ENCODE measurements at regions not wholly inside any gene's neighbourhood (a gene's known extent, or its start where the extent isn't known, plus 50 kb on each side); places are given as distances from the start of the nearest gene placed in this dataset.

- no peak for DNase-seq (ENCODE audit: low spot score)
- Mint-ChIP-seq H3K9me3 (ENCODE audit: unreplicated experiment) (no peaks in the 10 kb centered on the region), H3K27me3 (ENCODE audit: unreplicated experiment) (no peaks in the 10 kb centered on the region), H3K4me1 (ENCODE audit: unreplicated experiment) (no peaks in the 10 kb centered on the region), H3K4me3 (ENCODE audit: unreplicated experiment) (no peak overlapping the region), H3K36me3 (ENCODE audit: low read depth, unreplicated experiment) (no peaks in the 10 kb centered on the region), H3K27ac (ENCODE audit: unreplicated experiment) (no peak overlapping the region)
- TF ChIP-seq CTCF (IDR thresholded peaks at IDR 0.05; ENCODE audit: unreplicated experiment), result no peak
Measured at GRCh38 chr9:22990349-22990748, 543.7 kb downstream of the DMRTA1 start.

GRCh38 chr9:22992780-22993179 lies 546.2 kb downstream of the DMRTA1 start:
- DNase-seq (ENCODE audit: low spot score), result no peak
- Mint-ChIP-seq H3K4me1 (ENCODE audit: unreplicated experiment) (no peaks in the 10 kb centered on the region), H3K4me3 (ENCODE audit: unreplicated experiment) (no peak overlapping the region), H3K27ac (ENCODE audit: unreplicated experiment) (no peak overlapping the region), H3K36me3 (ENCODE audit: low read depth, unreplicated experiment) (no peaks in the 10 kb centered on the region), H3K9me3 (ENCODE audit: unreplicated experiment) (no peaks in the 10 kb centered on the region), H3K27me3 (ENCODE audit: unreplicated experiment) (peaks cover 2% of the 10 kb centered on the region)
- no peak for TF ChIP-seq CTCF (IDR thresholded peaks at IDR 0.05; ENCODE audit: unreplicated experiment)

- Mint-ChIP-seq H3K4me3 (ENCODE audit: unreplicated experiment) (no peak overlapping the region), H3K36me3 (ENCODE audit: low read depth, unreplicated experiment) (no peaks in the 10 kb centered on the region), H3K27me3 (ENCODE audit: unreplicated experiment) (peaks cover 6% of the 10 kb centered on the region), H3K9me3 (ENCODE audit: unreplicated experiment) (no peaks in the 10 kb centered on the region), H3K27ac (ENCODE audit: unreplicated experiment) (no peak overlapping the region), H3K4me1 (ENCODE audit: unreplicated experiment) (no peaks in the 10 kb centered on the region)
- no peak for TF ChIP-seq CTCF (IDR thresholded peaks at IDR 0.05; ENCODE audit: unreplicated experiment)
- no peak for DNase-seq (ENCODE audit: low spot score)
Measured at GRCh38 chr9:22997923-22998322, 551.3 kb downstream of the DMRTA1 start.

GRCh38 chr9:23005156-23005555 lies 558.5 kb downstream of the DMRTA1 start:
- TF ChIP-seq CTCF (IDR thresholded peaks at IDR 0.05; ENCODE audit: unreplicated experiment), result no peak
- DNase-seq (ENCODE audit: low spot score), result no peak
- no peak overlapping the region for H3K4me3 Mint-ChIP-seq (ENCODE audit: unreplicated experiment)
- no peak overlapping the region for H3K27ac Mint-ChIP-seq (ENCODE audit: unreplicated experiment)
- H3K9me3 Mint-ChIP-seq (ENCODE audit: unreplicated experiment), result no peaks in the 10 kb centered on the region
- peaks cover 5% of the 10 kb centered on the region for H3K4me1 Mint-ChIP-seq (ENCODE audit: unreplicated experiment)
- no peaks in the 10 kb centered on the region for H3K36me3 Mint-ChIP-seq (ENCODE audit: low read depth, unreplicated experiment)
- peaks cover 4% of the 10 kb centered on the region for H3K27me3 Mint-ChIP-seq (ENCODE audit: unreplicated experiment)

- no peak overlapping the region for H3K27ac Mint-ChIP-seq (ENCODE audit: unreplicated experiment)
- no peaks in the 10 kb centered on the region for H3K36me3 Mint-ChIP-seq (ENCODE audit: low read depth, unreplicated experiment)
- no peak overlapping the region for H3K4me3 Mint-ChIP-seq (ENCODE audit: unreplicated experiment)
- peaks cover 4% of the 10 kb centered on the region for H3K27me3 Mint-ChIP-seq (ENCODE audit: unreplicated experiment)
- TF ChIP-seq CTCF (IDR thresholded peaks at IDR 0.05; ENCODE audit: unreplicated experiment), result no peak
- DNase-seq (ENCODE audit: low spot score), result no peak
- peaks cover 5% of the 10 kb centered on the region for H3K4me1 Mint-ChIP-seq (ENCODE audit: unreplicated experiment)
- H3K9me3 Mint-ChIP-seq (ENCODE audit: unreplicated experiment), result no peaks in the 10 kb centered on the region
Measured at GRCh38 chr9:23006127-23006526, 559.5 kb downstream of the DMRTA1 start.

Measured in endothelial cell (in vitro differentiated cells).